ENCODE measurements at regions not wholly inside any gene's neighbourhood (a gene's known extent, or its start where the extent isn't known, plus 50 kb on each side); places are given as distances from the start of the nearest gene placed in this dataset.
"Not testable (repeated sequence)": the region's sequence is repeated elsewhere in the genome, so short reads cannot be mapped to it uniquely, and the experiment has no call there.

DNA sequence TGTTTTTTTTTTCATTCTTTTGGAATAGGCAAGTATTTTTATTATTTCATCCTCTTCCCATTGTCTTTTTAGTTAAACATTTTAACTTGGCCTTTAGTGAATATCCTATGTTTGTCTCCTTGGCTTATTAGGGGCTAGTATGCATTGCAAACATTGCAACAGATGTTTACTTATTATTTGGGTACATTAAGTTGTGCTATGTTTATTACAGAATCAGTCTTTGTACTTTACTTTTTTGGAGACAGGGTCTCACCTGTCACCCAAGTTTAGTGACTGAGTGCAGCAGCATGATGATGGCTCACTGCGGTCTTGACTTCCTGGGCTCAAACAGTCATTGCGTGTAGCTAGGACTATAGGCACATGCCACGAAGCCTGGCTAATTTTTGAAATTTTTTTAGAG, 51.1 kb upstream of the NUDT6 start:
- Mint-ChIP-seq H3K4me1 (peaks cover 0 to 3% (median 0%) of the 10 kb centered on the region in 3 donors), H3K4me3 (no peak overlapping the region), H3K27me3 (no peaks in the 10 kb centered on the region), H3K9me3 (peaks cover 2 to 5% (median 4%) of the 10 kb centered on the region in 3 donors), H3K36me3 (peaks cover 15% of the 10 kb centered on the region), H3K27ac (no peak overlapping the region)

DNA sequence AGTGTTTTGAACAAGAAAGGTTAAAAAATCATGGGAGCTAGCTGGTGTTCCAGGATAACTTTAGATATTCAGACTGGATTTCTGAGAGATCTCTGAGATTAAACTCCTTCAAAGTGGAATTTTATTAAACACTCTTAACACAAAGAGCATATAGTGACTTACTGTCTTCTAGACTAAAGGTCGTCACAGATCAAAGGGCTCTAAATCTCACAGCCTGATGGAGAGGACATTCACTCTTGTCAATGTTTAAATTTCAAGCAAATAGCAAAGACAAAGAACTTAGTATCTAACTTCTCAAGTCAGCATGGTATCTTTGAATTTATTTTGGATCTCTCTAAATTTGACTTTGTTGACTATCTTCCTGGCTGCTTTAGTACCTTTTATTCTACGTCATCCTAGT, 53.7 kb upstream of the NUDT6 start:
- H3K36me3 Mint-ChIP-seq = peaks cover 22% of the 10 kb centered on the region
- H3K27ac Mint-ChIP-seq = no peak overlapping the region
- peaks cover 0 to 4% (median 0%) of the 10 kb centered on the region in 3 donors for H3K4me1 Mint-ChIP-seq

DNA sequence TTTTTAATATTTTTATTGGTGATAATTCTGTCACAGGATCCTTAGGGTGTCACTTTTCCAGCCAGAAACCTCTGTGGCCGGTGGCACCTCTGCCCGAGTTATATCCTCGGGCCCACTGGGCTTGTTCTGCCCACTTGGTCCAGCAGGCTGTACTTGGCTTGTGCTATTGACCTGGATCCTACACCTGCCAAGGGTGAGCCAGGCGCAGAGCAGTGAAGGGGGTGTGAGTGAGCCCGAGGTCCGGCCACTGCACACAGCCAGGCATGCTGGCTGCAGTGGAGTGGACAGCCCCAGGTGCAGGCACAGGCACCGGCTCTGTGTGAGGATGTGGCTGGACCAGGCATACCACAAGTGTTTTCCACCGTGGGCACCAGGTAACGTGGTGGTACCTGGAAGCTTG, 54.7 kb upstream of the NUDT6 start:
- Mint-ChIP-seq H3K4me3 (no peak overlapping the region), H3K27me3 (no peaks in the 10 kb centered on the region), H3K36me3 (peaks cover 25% of the 10 kb centered on the region), H3K9me3 (peaks cover 3 to 5% (median 4%) of the 10 kb centered on the region in 3 donors), H3K27ac (no peak overlapping the region), H3K4me1 (peaks cover 0 to 4% (median 0%) of the 10 kb centered on the region in 3 donors)

More for the DNA sequence above, 53.7 kb upstream of the NUDT6 start:
- H3K27me3 Mint-ChIP-seq = no peaks in the 10 kb centered on the region
- peaks cover 2 to 5% (median 4%) of the 10 kb centered on the region in 3 donors for H3K9me3 Mint-ChIP-seq
- no peak overlapping the region for H3K4me3 Mint-ChIP-seq

DNA sequence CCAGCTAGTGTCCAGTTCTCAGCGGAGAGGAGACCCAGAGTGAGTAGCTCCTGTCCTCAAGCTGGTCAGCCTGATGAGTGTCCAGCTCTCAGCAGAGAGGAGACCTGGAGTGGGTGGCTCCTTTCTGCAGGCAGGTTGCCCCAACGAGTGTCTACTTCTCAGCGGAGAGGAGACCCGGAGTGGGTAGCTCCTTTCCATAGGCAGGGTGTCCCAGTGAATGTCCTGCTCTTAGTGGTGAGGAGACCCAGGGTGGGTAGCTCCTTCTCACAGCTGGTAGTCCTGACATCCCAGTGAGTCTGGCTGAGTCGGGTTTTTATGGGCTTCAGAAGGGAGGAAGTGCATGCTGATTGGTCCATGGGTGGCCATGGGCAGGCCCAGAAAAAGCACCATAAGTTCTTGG, 55.7 kb upstream of the NUDT6 start:
- Mint-ChIP-seq H3K36me3 (peaks cover 27% of the 10 kb centered on the region), H3K4me1 (peaks cover 0 to 4% (median 0%) of the 10 kb centered on the region in 3 donors), H3K9me3 (peaks cover 4 to 5% (median 4%) of the 10 kb centered on the region in 3 donors), H3K27ac (no peak overlapping the region), H3K27me3 (no peaks in the 10 kb centered on the region), H3K4me3 (no peak overlapping the region)

DNA sequence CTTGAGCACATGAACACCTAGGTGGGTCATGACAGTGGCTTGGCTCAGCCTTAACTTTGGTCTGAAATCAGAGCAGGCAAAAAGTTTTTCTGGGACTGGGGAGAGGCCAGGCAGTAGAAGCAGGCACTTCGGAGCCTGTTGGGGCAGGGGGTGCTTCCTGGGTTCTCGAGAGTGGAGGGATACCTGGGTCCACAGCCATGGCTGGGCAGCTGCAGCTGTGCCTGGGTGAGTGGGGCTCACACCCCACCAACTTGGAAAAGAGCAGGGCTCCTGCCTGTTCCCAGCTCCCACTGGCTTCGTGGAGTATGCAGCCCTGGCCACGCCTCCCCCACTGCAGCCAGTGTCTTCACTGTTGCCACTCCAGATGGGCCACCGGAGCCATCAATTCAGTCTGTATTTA, 56.4 kb upstream of the NUDT6 start:
- Mint-ChIP-seq H3K4me1 (peaks cover 0 to 4% (median 0%) of the 10 kb centered on the region in 3 donors), H3K4me3 (no peak overlapping the region), H3K9me3 (peaks cover 4 to 7% (median 6%) of the 10 kb centered on the region in 3 donors), H3K27ac (no peak overlapping the region), H3K36me3 (peaks cover 33% of the 10 kb centered on the region), H3K27me3 (no peaks in the 10 kb centered on the region)

DNA sequence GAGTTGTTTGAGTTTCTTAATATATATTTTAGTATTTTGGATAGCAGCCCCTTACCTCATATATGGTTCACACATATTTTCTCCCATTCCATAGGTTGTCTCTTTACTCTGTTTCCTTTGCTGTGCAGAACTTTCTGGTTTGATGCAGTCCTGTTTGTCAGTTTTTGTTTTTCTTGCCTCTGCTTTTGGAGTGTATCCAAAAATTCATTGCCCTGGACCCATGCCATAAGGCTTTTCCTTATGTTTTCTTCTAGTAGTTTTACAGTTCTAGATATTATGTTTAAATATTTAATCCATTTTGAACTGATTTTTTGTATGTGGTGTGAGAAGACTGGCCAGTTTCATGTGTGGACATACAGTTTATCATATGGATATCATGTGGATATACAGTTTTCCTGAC, 58.5 kb upstream of the NUDT6 start:
- Mint-ChIP-seq H3K9me3 (peaks cover 4 to 16% (median 13%) of the 10 kb centered on the region in 3 donors), H3K4me1 (peaks cover 0 to 4% (median 2%) of the 10 kb centered on the region in 3 donors), H3K4me3 (no peak overlapping the region), H3K27ac (no peak overlapping the region), H3K27me3 (no peaks in the 10 kb centered on the region), H3K36me3 (peaks cover 35% of the 10 kb centered on the region)

DNA sequence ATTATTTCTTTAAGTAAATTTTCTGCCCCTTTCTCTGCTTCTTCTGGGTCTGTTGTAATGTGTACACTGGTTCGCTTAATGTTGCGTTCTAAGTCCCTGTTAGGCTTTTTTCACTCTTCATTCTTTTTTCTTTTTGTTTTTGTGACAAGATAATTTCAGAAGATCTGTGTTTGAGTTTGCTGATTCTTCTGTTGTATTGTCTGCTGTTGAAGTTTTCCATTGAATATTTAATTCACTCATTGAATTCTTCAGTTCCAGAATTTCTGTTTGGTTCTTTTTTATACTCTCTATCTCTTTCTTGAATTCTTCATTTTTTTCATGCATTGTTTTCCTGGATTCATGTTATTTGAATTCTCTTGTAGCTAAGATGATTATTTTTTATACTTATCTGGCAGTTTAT, 66.3 kb upstream of the NUDT6 start:
- Mint-ChIP-seq H3K27ac (no peak overlapping the region), H3K27me3 (no peaks in the 10 kb centered on the region), H3K4me1 (peaks cover 0 to 2% (median 0%) of the 10 kb centered on the region in 3 donors), H3K9me3 (peaks cover 13 to 46% (median 31%) of the 10 kb centered on the region in 3 donors), H3K36me3 (peaks cover 41% of the 10 kb centered on the region), H3K4me3 (peak overlapping the region in 2 of 4 donors; percentile 55 to 59)

DNA sequence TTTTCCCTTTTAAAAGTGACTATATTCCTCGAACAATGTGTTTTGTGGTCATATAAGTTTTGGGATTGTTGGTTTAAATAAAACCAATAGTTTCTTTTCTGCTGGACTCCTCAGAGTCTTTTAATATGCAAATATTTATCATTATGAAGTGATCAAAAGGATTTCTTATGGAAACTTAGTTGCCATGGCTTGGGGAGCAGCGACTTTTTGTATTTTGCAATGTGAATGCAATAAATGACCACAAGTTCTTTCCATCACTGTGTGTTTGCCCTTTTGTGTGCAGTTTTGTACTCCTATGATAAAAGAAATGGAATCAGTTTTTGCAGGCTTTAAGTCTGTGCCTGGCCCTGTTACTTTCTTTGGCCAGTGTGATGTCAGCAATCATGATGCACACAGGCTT, 68.5 kb upstream of the NUDT6 start:
- no peaks in the 10 kb centered on the region for H3K27me3 Mint-ChIP-seq
- no peak overlapping the region for H3K27ac Mint-ChIP-seq
- H3K4me3 Mint-ChIP-seq = no peak overlapping the region
- H3K4me1 Mint-ChIP-seq = no peaks in the 10 kb centered on the region
- peaks cover 12 to 31% (median 21%) of the 10 kb centered on the region in 3 donors for H3K9me3 Mint-ChIP-seq
- peaks cover 31% of the 10 kb centered on the region for H3K36me3 Mint-ChIP-seq

DNA sequence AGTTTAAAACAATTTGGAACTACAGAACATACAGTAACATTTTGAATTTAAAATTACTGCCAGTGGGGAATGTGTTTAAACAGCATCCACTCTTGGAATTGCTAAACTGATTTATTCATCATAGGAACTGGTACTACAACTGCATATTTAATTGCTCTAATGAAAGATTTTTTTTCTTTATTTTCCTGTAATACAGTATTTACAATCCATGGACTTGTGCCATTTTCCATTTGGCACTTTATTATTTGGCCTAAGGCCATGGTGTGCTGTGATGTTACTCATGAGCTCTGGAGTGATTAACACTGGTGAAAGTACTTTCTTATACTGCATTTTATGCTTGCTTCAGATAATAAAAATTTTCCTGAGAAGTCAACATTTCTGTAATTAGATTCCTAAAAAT, 69.7 kb upstream of the NUDT6 start:
- H3K4me3 Mint-ChIP-seq = no peak overlapping the region
- peaks cover 8 to 20% (median 16%) of the 10 kb centered on the region in 3 donors for H3K9me3 Mint-ChIP-seq
- no peak overlapping the region for H3K27ac Mint-ChIP-seq
- no peaks in the 10 kb centered on the region for H3K27me3 Mint-ChIP-seq
- H3K4me1 Mint-ChIP-seq = no peaks in the 10 kb centered on the region
- H3K36me3 Mint-ChIP-seq = peaks cover 22% of the 10 kb centered on the region

DNA sequence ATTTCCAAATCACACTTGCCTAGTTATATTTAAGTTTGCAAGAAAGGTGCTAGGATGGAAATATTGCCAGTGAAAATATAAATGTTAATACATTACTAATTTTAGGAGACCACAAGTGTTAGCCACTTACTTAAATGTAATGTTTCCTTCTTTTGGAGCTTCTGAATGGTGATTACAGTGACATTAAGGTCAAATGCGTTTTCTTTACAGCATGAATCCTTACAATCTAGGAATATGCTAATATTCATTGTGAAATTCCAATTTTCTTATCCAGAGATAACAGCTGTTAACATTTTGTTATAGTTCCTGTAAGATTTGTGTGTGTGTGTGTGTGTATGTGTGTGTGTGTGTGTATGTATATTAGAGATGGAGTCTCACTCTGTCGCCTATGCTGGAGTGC, 70.2 kb upstream of the NUDT6 start:
- Mint-ChIP-seq H3K9me3 (peaks cover 3 to 15% (median 13%) of the 10 kb centered on the region in 3 donors), H3K4me1 (peaks cover 0 to 4% (median under 1%) of the 10 kb centered on the region in 3 donors), H3K36me3 (peaks cover 17% of the 10 kb centered on the region), H3K27ac (no peak overlapping the region), H3K4me3 (no peak overlapping the region), H3K27me3 (no peaks in the 10 kb centered on the region)

DNA sequence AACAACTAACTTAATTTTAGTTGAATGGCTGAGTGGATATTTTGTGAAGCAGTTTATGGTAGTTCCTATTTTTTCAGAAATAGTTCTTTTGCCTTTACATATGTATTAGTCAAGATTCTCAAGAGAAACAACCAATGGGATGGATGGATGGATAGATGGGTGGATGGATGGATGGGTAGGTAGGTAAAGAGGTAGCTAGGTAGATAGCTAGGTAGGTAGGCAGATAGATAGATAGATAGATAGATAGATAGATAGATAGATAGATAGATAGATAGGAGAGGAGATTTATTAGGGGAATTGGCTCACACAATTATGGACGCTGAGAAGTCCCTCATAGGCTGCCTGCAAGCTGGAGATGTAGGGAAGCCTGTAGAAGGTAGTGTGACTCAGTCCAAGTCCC, 74.0 kb upstream of the NUDT6 start:
- H3K9me3 Mint-ChIP-seq = peaks cover 0 to 2% (median 0%) of the 10 kb centered on the region in 3 donors
- H3K27ac Mint-ChIP-seq = no peak overlapping the region

DNA sequence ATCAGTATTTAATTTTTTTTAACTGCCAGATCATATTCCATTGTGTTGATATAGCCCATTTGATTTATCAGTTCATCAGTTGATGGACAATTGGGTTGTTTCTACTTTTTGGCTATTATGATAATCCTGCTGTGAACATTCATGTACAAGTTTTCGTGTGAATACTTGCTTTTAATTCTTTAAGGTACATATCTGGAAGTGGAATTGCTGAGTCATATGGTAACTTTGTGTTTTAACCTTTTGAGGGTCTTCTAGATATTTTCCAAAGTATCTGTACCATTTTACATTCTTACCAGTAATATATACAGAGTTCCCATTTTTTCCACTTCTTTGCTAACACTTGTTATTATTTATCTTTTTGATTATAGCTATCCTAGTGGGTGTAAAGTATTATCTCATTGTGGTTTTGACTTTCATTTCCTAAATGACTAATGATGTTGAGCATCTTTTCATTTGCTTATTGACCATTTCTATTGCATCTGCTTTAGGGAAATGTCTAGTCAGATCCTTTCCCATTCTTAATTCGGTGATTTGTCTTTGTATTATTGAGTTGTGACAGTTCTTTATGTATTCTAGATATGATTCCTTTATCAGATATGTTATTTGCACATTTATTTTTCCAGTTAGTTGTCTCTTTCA, 75.2 kb upstream of the NUDT6 start:
- Mint-ChIP-seq H3K36me3 (peaks cover 4% of the 10 kb centered on the region), H3K4me1 (peaks cover 0 to 4% (median 3%) of the 10 kb centered on the region in 3 donors), H3K9me3 (peaks cover 0 to 2% (median 0%) of the 10 kb centered on the region in 3 donors), H3K4me3 (no peak overlapping the region), H3K27me3 (no peaks in the 10 kb centered on the region), H3K27ac (no peak overlapping the region)

More for the DNA sequence above, 74.0 kb upstream of the NUDT6 start:
- H3K36me3 Mint-ChIP-seq = peaks cover 4% of the 10 kb centered on the region
- H3K4me1 Mint-ChIP-seq = peaks cover 0 to 4% (median 3%) of the 10 kb centered on the region in 3 donors
- H3K4me3 Mint-ChIP-seq = no peak overlapping the region
- H3K27me3 Mint-ChIP-seq = no peaks in the 10 kb centered on the region

DNA sequence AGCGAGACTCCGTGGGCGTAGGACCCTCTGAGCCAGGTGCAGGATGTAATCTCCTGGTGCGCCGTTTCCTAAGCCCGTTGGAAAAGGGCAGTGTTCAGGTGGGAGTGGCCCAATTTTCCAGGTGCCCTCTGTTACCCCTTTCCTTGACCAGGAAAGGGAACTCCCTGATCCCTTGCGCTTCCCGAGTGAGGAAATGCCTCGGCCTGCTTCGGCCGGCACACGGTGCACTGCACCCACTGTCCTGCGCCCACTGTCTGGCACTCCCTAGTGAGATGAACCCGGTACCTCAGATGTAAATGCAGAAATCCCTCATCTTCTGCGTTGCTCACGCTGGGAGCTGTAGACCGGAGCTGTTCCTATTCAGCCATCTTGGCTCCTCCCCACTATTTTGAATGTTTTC, 81.7 kb upstream of the NUDT6 start:
- not testable (repeated sequence) for H3K27ac Mint-ChIP-seq, H3K9me3 Mint-ChIP-seq, H3K27me3 Mint-ChIP-seq, H3K4me3 Mint-ChIP-seq, H3K4me1 Mint-ChIP-seq
- peaks cover 18% of the 10 kb centered on the region for H3K36me3 Mint-ChIP-seq

DNA sequence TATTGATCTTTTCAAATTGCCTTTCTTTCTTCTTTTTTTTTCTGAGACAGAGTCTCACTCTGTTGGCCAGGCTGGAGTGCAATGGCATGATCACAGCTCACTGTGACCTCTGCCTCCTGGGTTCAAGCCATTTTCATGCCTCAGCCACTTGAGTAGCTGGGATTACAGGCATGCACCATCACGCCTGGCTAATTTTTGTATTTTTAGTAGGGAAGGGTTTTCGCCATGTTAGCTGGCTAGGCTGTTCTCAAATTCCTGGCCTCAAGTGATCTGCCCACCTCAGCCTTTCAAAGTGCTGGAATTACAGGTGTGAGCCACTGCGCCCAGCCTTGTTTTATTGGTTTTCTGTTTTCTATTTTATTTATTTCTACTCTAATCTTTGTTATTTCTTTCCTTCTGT, 82.7 kb upstream of the NUDT6 start:
- H3K27ac Mint-ChIP-seq = not testable (repeated sequence)

DNA sequence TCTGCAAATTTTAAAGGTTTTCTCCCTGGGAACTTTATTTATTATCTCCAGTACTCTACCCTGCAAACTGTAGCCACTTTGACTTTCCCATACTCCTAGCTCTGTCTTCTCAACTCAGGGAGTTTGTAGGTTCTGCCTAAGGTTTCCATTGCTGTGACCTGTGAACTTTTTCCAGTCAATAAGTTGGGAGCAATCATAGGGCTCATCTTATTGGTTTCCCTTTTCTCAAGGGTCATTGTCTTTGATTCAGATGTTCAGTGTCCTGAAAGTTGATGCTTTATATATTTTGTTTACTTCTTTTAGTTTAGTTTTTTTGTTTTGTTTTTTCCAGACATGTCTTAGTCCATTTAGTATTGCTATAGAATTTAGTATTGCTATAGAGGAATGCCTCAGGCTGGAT, 85.3 kb upstream of the NUDT6 start:
- Mint-ChIP-seq H3K4me3 (no peak overlapping the region), H3K9me3 (peaks cover 0 to 4% (median 0%) of the 10 kb centered on the region in 3 donors), H3K4me1 (peaks cover 1 to 5% (median 4%) of the 10 kb centered on the region in 3 donors), H3K27me3 (no peaks in the 10 kb centered on the region), H3K36me3 (peaks cover 28% of the 10 kb centered on the region), H3K27ac (no peak overlapping the region)

More for the DNA sequence above, 82.7 kb upstream of the NUDT6 start:
- H3K9me3 Mint-ChIP-seq, H3K27me3 Mint-ChIP-seq, H3K4me3 Mint-ChIP-seq, H3K4me1 Mint-ChIP-seq: not testable (repeated sequence)
- H3K36me3 Mint-ChIP-seq = peaks cover 19% of the 10 kb centered on the region

DNA sequence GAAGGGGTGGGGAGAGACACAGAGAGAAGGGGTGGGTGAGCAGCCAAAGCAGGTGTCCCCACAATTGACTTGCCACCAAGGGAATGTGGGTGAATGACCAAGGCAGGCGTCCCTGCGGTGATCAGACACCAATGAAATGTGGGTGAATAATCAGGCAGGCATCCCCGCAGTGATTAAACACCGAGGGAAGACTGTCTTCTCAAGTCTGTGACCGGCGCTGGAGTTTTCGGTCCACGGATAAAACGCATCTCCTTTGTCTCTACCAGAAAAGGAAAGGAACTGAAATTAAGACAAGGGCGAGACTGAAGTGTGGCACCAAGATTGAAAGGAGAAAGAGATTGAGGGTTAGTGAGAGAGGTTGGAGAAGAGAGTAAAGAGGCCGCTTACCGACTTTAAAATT, 90.0 kb upstream of the NUDT6 start:
- peaks cover 24% of the 10 kb centered on the region for H3K36me3 Mint-ChIP-seq
- not testable (repeated sequence) for H3K27ac Mint-ChIP-seq

More for the DNA sequence above, 90.0 kb upstream of the NUDT6 start:
- not testable (repeated sequence) for H3K4me3 Mint-ChIP-seq, H3K4me1 Mint-ChIP-seq, H3K27me3 Mint-ChIP-seq, H3K9me3 Mint-ChIP-seq
